HG03432 (cell line): ENCODE measurements at regions not wholly inside any gene's neighbourhood (a gene's known extent, or its start where the extent isn't known, plus 50 kb on each side); places are given as distances from the start of the nearest gene placed in this dataset.
"Not testable (repeated sequence)": the region's sequence is repeated elsewhere in the genome, so short reads cannot be mapped to it uniquely, and the experiment has no call there.

Source experiments
- ATAC-seq: cut with Tn5 transposase; IDR thresholded peaks from one replicate; pipeline ENCODE4 v1.9.1; 2021; ENCODE audit warnings: mild to moderate bottlenecking, moderate library complexity; ENCODE audit not compliant: unreplicated experiment

- no peak for ATAC-seq
Observed at GRCh38 chr4:77501851-77502250, 103.8 kb upstream of the CXCL13 start.

GRCh38 chr4:77504407-77504806 is 101.2 kb upstream of the CXCL13 start:
- no peak for ATAC-seq

DNA sequence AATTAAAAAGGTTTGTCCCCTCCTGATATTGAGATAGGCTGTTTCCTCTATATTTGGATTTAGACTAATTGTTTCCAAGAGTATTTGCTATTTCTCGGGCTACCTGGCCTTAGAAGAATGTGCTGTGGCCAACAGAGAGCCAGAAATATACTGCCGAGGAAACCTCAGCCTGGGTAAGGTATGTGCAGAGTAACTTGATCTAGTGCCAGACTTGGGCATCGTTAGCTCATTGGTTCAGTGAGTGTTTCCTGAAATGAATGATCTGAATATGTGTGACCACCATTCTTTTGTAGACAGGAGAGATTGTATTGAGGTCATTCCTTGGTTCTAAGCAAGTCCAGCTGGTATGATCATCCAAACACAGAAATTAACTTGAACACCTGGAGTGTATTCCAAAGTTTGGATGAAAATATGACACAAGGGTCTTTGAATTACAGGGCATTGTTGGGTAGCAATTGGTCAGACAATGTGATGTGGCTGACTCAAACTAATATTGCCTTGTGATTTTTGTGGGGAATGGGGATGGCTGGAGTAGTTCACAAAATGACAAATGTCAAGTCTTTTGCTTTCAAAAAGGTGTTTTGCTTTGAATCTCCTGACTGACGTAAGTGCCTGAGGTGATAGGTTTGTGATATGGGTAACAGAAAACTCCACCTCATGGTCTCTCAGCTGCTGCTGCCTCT is 100.2 kb upstream of the CXCL13 start:
- no peak for ATAC-seq

DNA sequence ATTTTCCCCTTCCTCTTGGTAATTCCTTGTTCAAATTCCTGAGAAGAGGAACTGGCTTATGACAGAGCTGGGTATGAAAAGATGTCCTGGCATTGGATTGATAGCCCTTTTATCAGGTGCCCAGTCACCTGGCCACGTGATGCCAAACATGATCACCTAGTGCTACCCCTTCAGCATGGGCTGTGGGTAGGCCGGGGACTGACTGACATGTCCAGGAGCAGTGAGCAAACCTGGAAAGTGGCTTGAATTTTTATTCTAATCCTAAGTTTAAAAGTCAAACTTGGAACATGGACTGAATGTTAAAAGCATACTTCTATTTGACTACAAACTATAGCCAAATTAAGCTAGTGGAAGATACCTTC is 99.7 kb upstream of the CXCL13 start:
- no peak for ATAC-seq

- ATAC-seq, result no peak
Observed at GRCh38 chr4:77510367-77510766, 95.3 kb upstream of the CXCL13 start.

- no peak for ATAC-seq
Observed at GRCh38 chr4:77525538-77525937, 80.1 kb upstream of the CXCL13 start.

DNA sequence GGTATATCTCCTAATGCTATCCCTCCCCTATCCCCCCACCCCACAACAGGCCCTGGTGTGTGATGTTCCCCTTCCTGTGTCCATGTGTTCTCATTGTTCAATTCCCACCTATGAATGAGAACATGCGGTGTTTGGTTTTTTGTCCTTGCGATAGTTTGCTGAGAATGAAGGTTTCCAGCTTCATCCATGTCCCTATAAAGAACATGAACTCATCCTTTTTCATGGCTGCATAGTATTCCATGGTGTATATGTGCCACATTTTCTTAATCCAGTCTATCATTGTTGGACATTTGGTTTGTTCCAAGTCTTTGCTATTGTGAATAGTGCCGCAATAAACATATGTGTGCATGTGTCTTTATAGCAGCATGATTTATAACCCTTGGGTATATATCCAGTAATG is 77.7 kb upstream of the CXCL13 start:
- ATAC-seq, result not testable (repeated sequence)

GRCh38 chr4:77538144-77538543 is 67.5 kb upstream of the CXCL13 start:
- ATAC-seq, result no peak

DNA sequence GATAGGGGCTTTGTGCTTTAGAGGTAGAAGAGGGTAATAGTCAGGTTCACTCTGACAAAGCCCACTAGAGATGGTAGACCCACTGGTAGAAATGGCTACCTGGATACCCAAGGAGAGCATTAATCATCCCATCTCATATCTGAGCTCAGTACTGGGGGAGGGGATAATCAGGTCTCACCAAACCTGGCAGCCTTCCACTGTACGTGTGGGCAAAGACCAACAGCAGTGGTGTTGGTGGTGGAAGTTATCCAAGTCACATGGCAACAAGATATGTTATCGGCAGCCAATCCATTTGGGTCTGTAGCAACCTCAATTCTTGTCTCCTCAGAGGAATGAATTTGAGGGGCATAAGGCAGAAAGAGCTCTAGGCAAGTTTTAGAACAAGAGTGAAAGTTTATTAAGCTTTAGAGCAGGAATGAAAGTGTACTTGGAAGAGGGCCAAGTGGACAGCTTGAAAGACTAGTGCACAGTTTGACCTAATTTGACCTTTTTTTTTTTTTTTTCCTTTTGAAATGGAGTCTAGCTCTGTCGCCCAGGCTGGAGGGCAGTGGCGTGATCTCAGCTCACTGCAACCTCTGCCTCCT is 67.0 kb upstream of the CXCL13 start:
- no peak for ATAC-seq
